G401 (cell line): ENCODE measurements at regions not wholly inside any gene's neighbourhood (a gene's known extent, or its start where the extent isn't known, plus 50 kb on each side); places are given as distances from the start of the nearest gene placed in this dataset.

Source experiments
- DNase-seq: peaks from one replicate; pipeline ENCODE4 v3.0.0-alpha.2; 2015; ENCODE audit warnings: low spot score
- in situ Hi-C: cut with HindIII; loops from 2 replicates; pipeline ENCODE4 v1.10.0; 2016; ENCODE audit warnings: low sequenced_read_pairs, mixed read lengths

- DNase-seq = no peak
- in situ Hi-C loops = no loop called here
These were observed 153.2 kb downstream of the GLI2 start for GRCh38 chr2:120888851-120889250.

GRCh38 chr2:120889936-120890335 lies 154.3 kb downstream of the GLI2 start:
- no peak for DNase-seq
- in situ Hi-C loops = no loop called here

- in situ Hi-C loops = no loop called here
- no peak for DNase-seq
These were observed 155.1 kb downstream of the GLI2 start for GRCh38 chr2:120890566-120891360.

- in situ Hi-C loops = no loop called here
- no peak for DNase-seq
These were observed 156.8 kb downstream of the GLI2 start for GRCh38 chr2:120892271-120892966.

- DNase-seq = no peak
- in situ Hi-C loops = no loop called here
These were observed 157.4 kb downstream of the GLI2 start for GRCh38 chr2:120892967-120893667.

- in situ Hi-C loops = no loop called here
- DNase-seq = no peak
These were observed 158.3 kb downstream of the GLI2 start for GRCh38 chr2:120893811-120894584.

GRCh38 chr2:120894966-120895365 lies 159.3 kb downstream of the GLI2 start:
- no peak for DNase-seq
- in situ Hi-C loops = no loop called here

GRCh38 chr2:120896126-120896525 lies 160.5 kb downstream of the GLI2 start:
- no peak for DNase-seq
- in situ Hi-C loops = no loop called here

GRCh38 chr2:120896901-120897300 lies 161.2 kb downstream of the GLI2 start:
- in situ Hi-C loops = no loop called here
- no peak for DNase-seq

GRCh38 chr2:120897399-120897798 lies 161.7 kb downstream of the GLI2 start:
- in situ Hi-C loops = no loop called here
- no peak for DNase-seq

- in situ Hi-C loops = no loop called here
- DNase-seq = no peak
These were observed 162.8 kb downstream of the GLI2 start for GRCh38 chr2:120898496-120898895.

- in situ Hi-C loops = no loop called here
- DNase-seq = no peak
These were observed 163.5 kb downstream of the GLI2 start for GRCh38 chr2:120898961-120899750.

- in situ Hi-C loops = no loop called here
- DNase-seq = no peak
These were observed 164.1 kb downstream of the GLI2 start for GRCh38 chr2:120899771-120900170.

- peak; percentile 73 for DNase-seq
- in situ Hi-C loops = no loop called here
These were observed 165.5 kb downstream of the GLI2 start for GRCh38 chr2:120901201-120901600.

GRCh38 chr2:120902592-120902991 lies 166.9 kb downstream of the GLI2 start:
- DNase-seq = no peak
- in situ Hi-C loops = no loop called here

- in situ Hi-C loops = no loop called here
- no peak for DNase-seq
These were observed 168.7 kb downstream of the GLI2 start for GRCh38 chr2:120904379-120904778.

GRCh38 chr2:120904830-120905234 lies 169.2 kb downstream of the GLI2 start:
- no peak for DNase-seq
- in situ Hi-C loops = no loop called here

- in situ Hi-C loops = no loop called here
- DNase-seq = no peak
These were observed 169.6 kb downstream of the GLI2 start for GRCh38 chr2:120905298-120905697.
